ENCODE measurements at regions not wholly inside any gene's neighbourhood (a gene's known extent, or its start where the extent isn't known, plus 50 kb on each side); places are given as distances from the start of the nearest gene placed in this dataset.
A peak's percentile ranks its signal among the peaks of the same experiment; 100 is the strongest.

- TF ChIP-seq PBX2 (CRISPR knock-in tag; IDR thresholded peaks at IDR 0.05) (no peak), ZBTB8A (CRISPR knock-in tag; IDR thresholded peaks at IDR 0.05; ENCODE audit: borderline replicate concordance, low read depth) (no peak), NFE2L1 (CRISPR knock-in tag; IDR thresholded peaks at IDR 0.05; ENCODE audit: borderline replicate concordance) (no peak), HNF4G (IDR thresholded peaks at IDR 0.05; ENCODE audit: borderline replicate concordance, low read depth, low read length) (no peak), HNF4G (CRISPR knock-in tag; IDR thresholded peaks at IDR 0.05; ENCODE audit: borderline replicate concordance, low read depth) (peak; percentile 86; the same call in 1 of the 2 replicates), SMARCE1 (IDR thresholded peaks at IDR 0.05; ENCODE audit: borderline replicate concordance) (no peak), ZNF343 (CRISPR knock-in tag; IDR thresholded peaks at IDR 0.05) (no peak), EED (CRISPR knock-in tag; IDR thresholded peaks at IDR 0.05) (no peak), ZNF598 (CRISPR knock-in tag; IDR thresholded peaks at IDR 0.05; ENCODE audit: borderline replicate concordance) (no peak), ZBTB38 (CRISPR knock-in tag; IDR thresholded peaks at IDR 0.05) (peak; percentile 43; the same call in 1 of the 2 replicates), ZNF550 (CRISPR knock-in tag; IDR thresholded peaks at IDR 0.05; ENCODE audit: borderline replicate concordance) (no peak), ZNF687 (CRISPR knock-in tag; IDR thresholded peaks at IDR 0.05) (peak; percentile 97), KIAA2018 (CRISPR knock-in tag; IDR thresholded peaks at IDR 0.05; ENCODE audit: borderline replicate concordance) (no peak), YEATS2 (CRISPR knock-in tag; IDR thresholded peaks at IDR 0.05; ENCODE audit: borderline replicate concordance) (peak; percentile 21; the same call in 1 of the 2 replicates), ZNF546 (CRISPR knock-in tag; conservative IDR thresholded peaks at IDR 0.05) (no peak)
Measured at GRCh38 chr16:85209526-85210121, 97.4 kb upstream of the CIBAR2 start (continued).
